Left ventricle myocardium inferior (tissue), 1 donor: ENCODE measurements at regions not wholly inside any gene's neighbourhood (a gene's known extent, or its start where the extent isn't known, plus 50 kb on each side); places are given as distances from the start of the nearest gene placed in this dataset.

Source experiments
- DNase-seq: peaks from one replicate; pipeline ENCODE4 v3.0.0-alpha.2; 2020
- H3K27ac ChIP-seq: fragments of 200-600 bp; replicated peaks from 2 replicates; pipeline ENCODE4 v1.8.0; 2021
- H3K27me3 ChIP-seq: fragments of 200-600 bp; 2 replicates; pipeline ENCODE4 v1.8.0; 2021; ENCODE audit warnings: low read depth
- H3K36me3 ChIP-seq: fragments of 200-600 bp; 2 replicates; pipeline ENCODE4 v1.8.0; 2021
- H3K4me1 ChIP-seq: fragments of 200-600 bp; 2 replicates; pipeline ENCODE4 v1.8.0; 2021
- H3K4me3 ChIP-seq: fragments of 200-600 bp; 2 replicates; pipeline ENCODE4 v1.8.0; 2021; ENCODE audit warnings: mild to moderate bottlenecking, moderate library complexity
- H3K9me3 ChIP-seq: fragments of 200-600 bp; replicated peaks from 2 replicates; pipeline ENCODE4 v1.8.0; 2021
- intact Hi-C: fragments of 100-400 bp; cut with micrococcal nuclease; formaldehyde crosslinking; loops from one replicate; pipeline ENCODE4 v1.11.0; 2022
- TF ChIP-seq, protein P1 (sequence below): fragments of 200-600 bp; IDR thresholded peaks from 2 replicates; pipeline ENCODE4 v1.8.0; 2021; ENCODE audit warnings: antibody characterized with exemption, mild to moderate bottlenecking, borderline replicate concordance
- donor health status: DM: no; HTN: yes; CAD: no; lungs with severe emphysema.

DNA sequence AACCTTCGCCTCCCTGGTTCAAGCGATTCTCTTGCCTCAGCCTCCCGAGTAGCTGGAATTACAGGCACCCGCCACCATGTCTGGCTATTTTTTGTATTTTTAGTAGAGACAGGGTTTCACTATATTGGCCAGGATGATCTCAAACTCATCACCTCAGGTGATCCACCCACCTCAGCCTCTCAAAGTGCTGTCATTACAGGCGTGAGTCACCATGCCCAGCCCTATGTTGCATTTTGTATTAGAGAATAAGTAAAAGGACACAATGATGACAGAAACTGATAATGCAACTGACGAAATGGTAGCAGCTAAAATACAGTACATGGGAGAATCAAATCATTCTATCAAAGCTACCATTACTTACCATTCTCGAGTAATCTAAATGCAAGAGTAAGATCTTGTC is 276.7 kb downstream of the DSEL start:
- Histone ChIP-seq H3K4me1 (no peaks in the 10 kb centered on the region), H3K36me3 (no peaks in the 10 kb centered on the region), H3K4me3 (no peak overlapping the region), H3K27ac (no peak overlapping the region), H3K9me3 (no peaks in the 10 kb centered on the region), H3K27me3 (no peaks in the 10 kb centered on the region)
- intact Hi-C loops, result no loop called here
- TF ChIP-seq, protein P1, sequence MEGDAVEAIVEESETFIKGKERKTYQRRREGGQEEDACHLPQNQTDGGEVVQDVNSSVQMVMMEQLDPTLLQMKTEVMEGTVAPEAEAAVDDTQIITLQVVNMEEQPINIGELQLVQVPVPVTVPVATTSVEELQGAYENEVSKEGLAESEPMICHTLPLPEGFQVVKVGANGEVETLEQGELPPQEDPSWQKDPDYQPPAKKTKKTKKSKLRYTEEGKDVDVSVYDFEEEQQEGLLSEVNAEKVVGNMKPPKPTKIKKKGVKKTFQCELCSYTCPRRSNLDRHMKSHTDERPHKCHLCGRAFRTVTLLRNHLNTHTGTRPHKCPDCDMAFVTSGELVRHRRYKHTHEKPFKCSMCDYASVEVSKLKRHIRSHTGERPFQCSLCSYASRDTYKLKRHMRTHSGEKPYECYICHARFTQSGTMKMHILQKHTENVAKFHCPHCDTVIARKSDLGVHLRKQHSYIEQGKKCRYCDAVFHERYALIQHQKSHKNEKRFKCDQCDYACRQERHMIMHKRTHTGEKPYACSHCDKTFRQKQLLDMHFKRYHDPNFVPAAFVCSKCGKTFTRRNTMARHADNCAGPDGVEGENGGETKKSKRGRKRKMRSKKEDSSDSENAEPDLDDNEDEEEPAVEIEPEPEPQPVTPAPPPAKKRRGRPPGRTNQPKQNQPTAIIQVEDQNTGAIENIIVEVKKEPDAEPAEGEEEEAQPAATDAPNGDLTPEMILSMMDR, result no peak
- DNase-seq, result no peak

DNA sequence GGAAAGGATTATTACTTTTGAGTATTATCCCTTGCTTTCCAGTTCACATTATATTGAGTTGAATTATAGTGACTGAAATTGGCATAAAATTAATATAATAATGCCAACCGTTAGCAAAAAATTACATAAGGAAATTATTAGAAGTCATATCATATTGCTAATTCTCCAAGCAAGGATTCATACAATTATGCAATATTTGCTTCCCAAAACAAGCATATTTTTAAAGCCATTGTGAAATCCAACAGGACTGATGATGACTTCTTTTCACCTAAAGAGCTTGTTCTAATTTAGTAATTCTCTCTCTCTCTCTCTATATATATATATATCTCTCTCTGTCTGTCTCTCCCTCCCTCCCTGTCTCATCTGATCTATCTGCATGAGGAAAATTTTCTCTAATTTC is 283.5 kb downstream of the DSEL start:
- H3K4me1 ChIP-seq, result no peaks in the 10 kb centered on the region
- no peak for DNase-seq
- no peaks in the 10 kb centered on the region for H3K27me3 ChIP-seq
- no peaks in the 10 kb centered on the region for H3K9me3 ChIP-seq
- H3K27ac ChIP-seq, result no peak overlapping the region
- H3K36me3 ChIP-seq, result no peaks in the 10 kb centered on the region
- intact Hi-C loops, result no loop called here
- TF ChIP-seq, protein P1, result no peak
- no peak overlapping the region for H3K4me3 ChIP-seq

DNA sequence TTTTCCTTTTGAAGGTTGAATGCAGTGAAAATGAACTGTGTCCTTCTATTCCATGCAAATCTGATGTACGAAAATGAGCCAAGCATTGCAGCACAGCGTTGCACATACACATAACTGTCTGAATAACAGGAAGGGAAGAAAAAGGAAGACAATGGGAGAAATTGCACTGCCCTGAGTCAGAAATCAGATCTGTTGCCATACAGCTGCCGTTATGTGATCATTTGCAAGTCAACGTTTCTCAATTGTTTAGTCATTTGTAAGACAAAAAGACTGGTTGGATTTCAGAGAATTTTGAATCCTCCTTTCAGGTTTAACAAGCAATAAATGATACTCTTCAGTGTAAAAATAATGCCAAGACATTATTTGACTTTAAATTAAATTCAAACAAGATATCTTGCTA is 284.1 kb downstream of the DSEL start:
- no peaks in the 10 kb centered on the region for H3K4me1 ChIP-seq
- intact Hi-C loops, result no loop called here
- TF ChIP-seq, protein P1, result no peak

DNA sequence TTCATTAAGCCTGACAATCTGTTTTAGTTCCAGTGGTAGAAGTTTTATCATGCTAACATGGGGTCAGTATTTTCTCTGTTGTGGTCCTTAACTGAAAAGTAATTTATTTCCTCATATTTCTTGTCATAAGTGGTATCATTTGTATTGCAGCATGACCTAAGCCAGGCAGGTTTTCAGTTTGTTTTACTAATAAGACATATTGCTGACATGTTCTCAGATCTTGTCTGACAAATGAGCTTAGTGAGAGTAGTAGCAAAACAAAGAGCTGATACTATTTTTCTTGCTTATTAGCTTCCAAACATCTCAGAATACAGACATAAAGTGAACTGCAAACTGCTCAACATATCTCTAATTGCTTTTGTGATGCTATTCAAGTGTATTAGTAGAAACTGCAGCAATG is 293.6 kb downstream of the DSEL start:
- H3K4me1 ChIP-seq, result no peaks in the 10 kb centered on the region
- peaks cover 15% of the 10 kb centered on the region for H3K27me3 ChIP-seq
- H3K36me3 ChIP-seq, result no peaks in the 10 kb centered on the region
- TF ChIP-seq, protein P1, result no peak
- H3K4me3 ChIP-seq, result no peak overlapping the region
- intact Hi-C loops, result no loop called here
- no peaks in the 10 kb centered on the region for H3K9me3 ChIP-seq
- DNase-seq, result no peak
- H3K27ac ChIP-seq, result no peak overlapping the region

More for the DNA sequence above, 284.1 kb downstream of the DSEL start:
- Histone ChIP-seq H3K36me3 (no peaks in the 10 kb centered on the region), H3K4me3 (no peak overlapping the region), H3K27ac (no peak overlapping the region), H3K27me3 (no peaks in the 10 kb centered on the region), H3K9me3 (no peaks in the 10 kb centered on the region)
- no peak for DNase-seq

DNA sequence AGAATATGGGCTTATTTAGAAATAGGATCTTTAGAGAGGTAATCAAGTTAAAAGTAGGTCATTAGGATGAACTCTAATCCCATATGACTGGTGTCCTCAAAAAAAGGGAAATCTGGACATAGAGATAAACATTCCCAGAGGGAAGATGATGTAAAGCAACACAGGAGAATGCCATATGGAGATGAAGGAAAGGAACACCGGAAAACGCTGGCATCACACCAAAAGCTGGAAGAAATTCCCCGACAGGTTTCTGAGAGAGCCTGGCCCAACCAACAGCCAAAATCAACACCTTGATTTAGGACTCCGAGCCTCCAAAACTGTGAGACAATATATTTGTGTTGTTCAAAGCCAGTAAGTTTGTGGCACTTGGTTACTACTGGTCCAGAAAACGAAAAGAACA is 296.7 kb downstream of the DSEL start:
- no peaks in the 10 kb centered on the region for H3K36me3 ChIP-seq
- H3K27ac ChIP-seq, result no peak overlapping the region
- TF ChIP-seq, protein P1, result no peak
- DNase-seq, result no peak
- H3K9me3 ChIP-seq, result no peaks in the 10 kb centered on the region
- intact Hi-C loops, result loop anchor here (5.0 kb wide), 1 partner anchor 1437 kb away; no protein-coding TSS in a partner anchor
- H3K4me1 ChIP-seq, result no peaks in the 10 kb centered on the region
- peaks cover 21% of the 10 kb centered on the region for H3K27me3 ChIP-seq
- H3K4me3 ChIP-seq, result no peak overlapping the region

DNA sequence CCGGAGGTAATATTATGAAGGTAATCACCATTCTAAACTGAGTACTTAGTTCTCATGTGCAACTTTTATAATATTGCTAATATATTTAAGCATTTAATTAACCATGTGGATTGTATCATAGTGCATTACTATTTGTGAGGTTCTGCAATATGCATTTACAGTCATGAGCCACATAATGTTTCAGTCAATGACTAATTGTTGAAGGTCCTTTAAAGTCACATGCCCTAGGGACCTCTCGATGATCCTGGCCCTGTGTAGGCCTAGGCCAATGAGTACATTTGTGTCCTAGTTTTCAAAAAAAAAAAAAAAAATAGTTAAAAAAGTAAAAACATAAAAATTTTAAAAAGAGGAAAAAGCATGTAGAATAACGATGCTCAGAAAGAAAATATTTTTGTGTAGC is 298.0 kb downstream of the DSEL start:
- Histone ChIP-seq H3K27me3 (peaks cover 21% of the 10 kb centered on the region), H3K9me3 (no peaks in the 10 kb centered on the region), H3K4me3 (no peak overlapping the region), H3K36me3 (no peaks in the 10 kb centered on the region), H3K4me1 (no peaks in the 10 kb centered on the region), H3K27ac (no peak overlapping the region)
- DNase-seq, result no peak
- intact Hi-C loops, result loop anchor here (5.0 kb wide), 1 partner anchor 1439 kb away; no protein-coding TSS in a partner anchor
- TF ChIP-seq, protein P1, result no peak
